HCT116 (cell line): ENCODE measurements at regions not wholly inside any gene's neighbourhood (a gene's known extent, or its start where the extent isn't known, plus 50 kb on each side); places are given as distances from the start of the nearest gene placed in this dataset.

Experiments used
- ATAC-seq: fragments of 200-7000 bp; cut with Tn5 transposase; 2 replicates; pipeline ENCODE4 v1.9.1; 2020; ENCODE audit warnings: mild to moderate bottlenecking, moderate library complexity
- BruUV-seq: library from RNA; stranded (reverse); fragments of 400-500 nt; replicated peaks from 2 replicates; lab custom pipeline; 2021; lab: Mats Ljungman, UMichigan
- CTCF ChIA-PET: fragments of 300-600 bp; sonication (Branson Sonifier 250); formaldehyde crosslinking; loops from one replicate; lab custom pipeline; 2021; ENCODE audit warnings: antibody characterized with exemption; lab: Charles Lee
- POLR2A ChIA-PET: fragments of 300-600, 350-600 bp; sonication (Branson Sonifier 250); formaldehyde crosslinking; loops from one replicate; lab custom pipeline; 2021; ENCODE audit warnings: antibody characterized with exemption; lab: Charles Lee
- RAD21 ChIA-PET, 2 experiments: fragments of 300-600 bp; sonication (Branson Sonifier 250); formaldehyde crosslinking; loops; one replicate each; lab custom pipeline; 2023; ENCODE audit warnings: low total read pairs in 2 of 2; ENCODE audit not compliant: uncharacterized antibody in 2 of 2, unreplicated experiment in 2 of 2, low non-redundant PET in 1 of 2; lab: Charles Lee
- DNase-seq: peaks from one replicate; pipeline ENCODE4 v3.0.0-alpha.2; 2010; ENCODE audit warnings: low read depth, low spot score
- H2AFZ ChIP-seq: fragments of 200-600 bp; shearing (Covaris generic), sonication (generic); 2 replicates; pipeline ENCODE4 v1.6.1; 2017; ENCODE audit warnings: low read depth, mixed run types, mixed read lengths, antibody characterized with exemption, low read length; ENCODE audit not compliant: poor library complexity, severe bottlenecking
- H3K27ac ChIP-seq: 2 replicates; pipeline ENCODE4 v1.5.1; 2012; ENCODE audit warnings: low read depth, low read length
- H3K27me3 ChIP-seq: fragments of 200-600 bp; sonication (generic); 2 replicates; pipeline ENCODE4 v1.6.1; 2016; ENCODE audit warnings: mixed run types, low read length, mixed read lengths; ENCODE audit not compliant: insufficient read depth
- H3K36me3 ChIP-seq, 2 experiments: fragments of 200-500 bp in 1 of 2; fragments of 200-600 bp in 1 of 2; sonication (Bioruptor generic) in 1 of 2; sonication (generic) in 1 of 2; 2 replicates each; pipeline versions ENCODE4 v1.5.1 to v1.6.1; 2014 to 2016; ENCODE audit warnings: low read length in 2 of 2, inconsistent platforms in 1 of 2, mixed read lengths in 1 of 2, mixed run types in 1 of 2; ENCODE audit not compliant: insufficient read depth in 2 of 2, control insufficient read depth in 1 of 2
- H3K4me1 ChIP-seq, 2 experiments: fragments of 200-600 bp in 1 of 2; sonication (generic) in 1 of 2; 2 replicates each; pipeline versions ENCODE4 v1.5.1 to v1.6.1; 2012 to 2017; ENCODE audit warnings: low read length in 2 of 2, inconsistent platforms in 1 of 2, mild to moderate bottlenecking in 1 of 2, mixed read lengths in 1 of 2, mixed run types in 1 of 2, moderate library complexity in 1 of 2; ENCODE audit not compliant: insufficient read depth in 2 of 2, control insufficient read depth in 1 of 2
- H3K4me2 ChIP-seq: fragments of 200-600 bp; sonication (generic); 2 replicates; pipeline ENCODE4 v1.6.1; 2017; ENCODE audit warnings: mixed run types, low read length, mixed read lengths
- H3K4me3 ChIP-seq, 2 experiments: fragments of 200-600 bp in 1 of 2; sonication (generic) in 1 of 2; replicated peaks in 1 of 2; 2 replicates each; pipeline ENCODE4 v1.5.1; 2011 to 2016; ENCODE audit warnings: low read length in 2 of 2, control low read depth in 1 of 2, low read depth in 1 of 2, mild to moderate bottlenecking in 1 of 2, mixed read lengths in 1 of 2, mixed run types in 1 of 2
- H3K79me2 ChIP-seq: fragments of 200-600 bp; sonication (generic); 2 replicates; pipeline ENCODE4 v1.6.1; 2017; ENCODE audit warnings: mild to moderate bottlenecking, mixed run types, low read length, moderate library complexity, mixed read lengths; ENCODE audit not compliant: insufficient read depth
- H3K9ac ChIP-seq: fragments of 200-600 bp; sonication (generic); 2 replicates; pipeline ENCODE4 v1.6.1; 2016; ENCODE audit warnings: low read length, mixed read lengths
- H3K9me2 ChIP-seq: fragments of 200-600 bp; sonication (generic), shearing (Covaris generic); 2 replicates; pipeline ENCODE4 v1.6.1; 2017; ENCODE audit warnings: mixed run types, mild to moderate bottlenecking, moderate library complexity; ENCODE audit not compliant: insufficient read depth
- H3K9me3 ChIP-seq, 2 experiments: fragments of 200-500 bp in 1 of 2; fragments of 200-600 bp in 1 of 2; sonication (Bioruptor generic) in 1 of 2; sonication (generic) in 1 of 2; 2 replicates each; pipeline ENCODE4 v1.6.1; 2014 to 2017; ENCODE audit warnings: low read length in 2 of 2, mixed read lengths in 2 of 2, inconsistent platforms in 1 of 2, low read depth in 1 of 2, mild to moderate bottlenecking in 1 of 2, mixed run types in 1 of 2, moderate library complexity in 1 of 2; ENCODE audit not compliant: control insufficient read depth in 1 of 2, insufficient read depth in 1 of 2
- H4K20me1 ChIP-seq: fragments of 200-600 bp; sonication (generic), shearing (Covaris generic); 2 replicates; pipeline ENCODE4 v1.6.1; 2017; ENCODE audit warnings: mixed run types, mild to moderate bottlenecking, moderate library complexity; ENCODE audit not compliant: insufficient read depth
- ATF3 ChIP-seq: IDR thresholded peaks from 2 replicates; pipeline ENCODE4 v1.6.1; 2012
- EGR1 ChIP-seq: IDR thresholded peaks from 2 replicates; pipeline ENCODE4 v1.6.1; 2012; ENCODE audit warnings: low read depth
- ELF1 ChIP-seq: IDR thresholded peaks from 2 replicates; pipeline ENCODE4 v1.6.1; 2012; ENCODE audit warnings: low read depth, borderline replicate concordance
- EZH2 ChIP-seq: fragments of 200-600 bp; sonication (generic); IDR thresholded peaks from 2 replicates; pipeline ENCODE4 v1.6.1; 2017; ENCODE audit warnings: antibody characterized with exemption, mixed run types
- EZH2phosphoT487 ChIP-seq: fragments of 200-600 bp; IDR thresholded peaks from 2 replicates; pipeline ENCODE4 v1.6.1; 2018; ENCODE audit warnings: antibody characterized with exemption, borderline replicate concordance
- POLR2A ChIP-seq: IDR thresholded peaks from 2 replicates; pipeline ENCODE4 v1.7.0; 2011; ENCODE audit warnings: borderline replicate concordance; ENCODE audit not compliant: insufficient read depth, insufficient read length; ENCODE audit errors: extremely low read depth
- POLR2AphosphoS5 ChIP-seq: IDR thresholded peaks from 2 replicates; pipeline ENCODE4 v1.6.1; 2011; ENCODE audit warnings: mild to moderate bottlenecking, low read depth, low read length, moderate library complexity
- REST ChIP-seq: IDR thresholded peaks from 2 replicates; pipeline ENCODE4 v1.6.1; 2012; ENCODE audit warnings: low read depth
- SIN3A ChIP-seq: IDR thresholded peaks from 2 replicates; pipeline ENCODE4 v1.6.1; 2012; ENCODE audit warnings: low read depth
- SP1 ChIP-seq: IDR thresholded peaks from 2 replicates; pipeline ENCODE4 v1.6.1; 2012; ENCODE audit warnings: low read depth
- SRF ChIP-seq: IDR thresholded peaks from 2 replicates; pipeline ENCODE4 v1.6.1; 2012; ENCODE audit warnings: low read depth
- YY1 ChIP-seq: IDR thresholded peaks from 2 replicates; pipeline ENCODE4 v1.6.1; 2011; ENCODE audit warnings: low read length, low read depth, moderate library complexity, mild to moderate bottlenecking; ENCODE audit not compliant: insufficient replicate concordance; ENCODE audit errors: extremely low read depth
- intact Hi-C: fragments of 100-400 bp; cut with micrococcal nuclease; formaldehyde crosslinking; loops from 2 replicates; pipeline ENCODE4 v1.10.0; 2022

- Histone ChIP-seq H3K9me3 (no peaks in the 10 kb centered on the region), H3K9me2 (no peaks in the 10 kb centered on the region)
- POLR2A ChIA-PET, result no interaction called here
- no peak for TF ChIP-seq SP1
- no peak for TF ChIP-seq EZH2phosphoT487
- TF ChIP-seq POLR2AphosphoS5, result no peak
- TF ChIP-seq EZH2, result no peak
- TF ChIP-seq POLR2A, result no peak
- no peak for TF ChIP-seq YY1
- no peak for TF ChIP-seq ELF1
- TF ChIP-seq EGR1, result no peak
- TF ChIP-seq, all 23 proteins: peak for 0
- CTCF ChIA-PET, result no interaction called here
- intact Hi-C loops, result no loop called here
- Histone ChIP-seq H3K36me3 (no peaks in the 10 kb centered on the region), H3K4me3 (no peak overlapping the region), H3K79me2 (no peaks in the 10 kb centered on the region), H3K27me3 (no peaks in the 10 kb centered on the region), H3K4me1 (no peaks in the 10 kb centered on the region), H2AFZ (no peak overlapping the region), H3K27ac (no peak overlapping the region), H4K20me1 (no peaks in the 10 kb centered on the region), H3K4me2 (no peak overlapping the region), H3K9ac (no peak overlapping the region)
- RAD21 ChIA-PET, result no interaction called here
- ATAC-seq (no peak), DNase-seq (no peak)
- BruUV-seq, result no TSS peak
These were observed 195.0 kb upstream of the SVIL start for GRCh38 chr10:29829776-29830175.

GRCh38 chr10:29828956-29829355, 194.2 kb upstream of the SVIL start:
- H2AFZ ChIP-seq, result no peak overlapping the region
- H3K4me3 ChIP-seq, result no peak overlapping the region
- H3K4me2 ChIP-seq, result no peak overlapping the region
- no peak overlapping the region for H3K9ac ChIP-seq
- H3K27ac ChIP-seq, result no peak overlapping the region
- H3K36me3 ChIP-seq, result no peaks in the 10 kb centered on the region
- CTCF ChIA-PET, result no interaction called here
- H3K9me2 ChIP-seq, result no peaks in the 10 kb centered on the region
- TF ChIP-seq POLR2AphosphoS5 (no peak), EZH2phosphoT487 (no peak), REST (no peak), ATF3 (no peak), YY1 (no peak), SIN3A (no peak), SP1 (no peak), SRF (no peak)
- BruUV-seq, result no TSS peak
- intact Hi-C loops, result no loop called here
- no peaks in the 10 kb centered on the region for H3K4me1 ChIP-seq
- no peaks in the 10 kb centered on the region for H3K27me3 ChIP-seq
- no peaks in the 10 kb centered on the region for H3K9me3 ChIP-seq
- RAD21 ChIA-PET, result no interaction called here
- DNase-seq (no peak), ATAC-seq (no peak)
- H4K20me1 ChIP-seq, result no peaks in the 10 kb centered on the region
- POLR2A ChIA-PET, result no interaction called here
- H3K79me2 ChIP-seq, result no peaks in the 10 kb centered on the region
